Suprapubic skin (tissue), 4 donors: ENCODE measurements at regions not wholly inside any gene's neighbourhood (a gene's known extent, or its start where the extent isn't known, plus 50 kb on each side); places are given as distances from the start of the nearest gene placed in this dataset.

Experiments used
- DNase-seq, 2 donors: peaks; one replicate each; pipeline ENCODE4 v3.0.0-alpha.2; 2019; ENCODE audit warnings: low spot score in 2 of 2
- H3K27ac ChIP-seq: fragments of 200-600 bp; sonication (generic); one replicate; pipeline ENCODE4 v1.5.1; 2019
- H3K27me3 ChIP-seq: fragments of 200-600 bp; sonication (generic); one replicate; pipeline ENCODE4 v1.5.1; 2019
- H3K36me3 ChIP-seq: fragments of 200-600 bp; sonication (generic); one replicate; pipeline ENCODE4 v1.5.1; 2019
- H3K4me1 ChIP-seq: fragments of 200-600 bp; sonication (generic); one replicate; pipeline ENCODE4 v1.5.1; 2019
- H3K4me3 ChIP-seq: fragments of 200-600 bp; sonication (generic); one replicate; pipeline ENCODE4 v1.5.1; 2019; ENCODE audit warnings: mild to moderate bottlenecking
- H3K9me3 ChIP-seq: fragments of 200-600 bp; sonication (generic); one replicate; pipeline ENCODE4 v1.5.1; 2019
- EP300 ChIP-seq: sonication (generic); formaldehyde crosslinking; IDR thresholded peaks from one replicate; pipeline ENCODE4 v1.6.1; 2017; ENCODE audit warnings: antibody characterized with exemption
- POLR2A ChIP-seq, 2 donors: fragments of 450-650 bp; IDR thresholded peaks; one replicate each; pipeline ENCODE4 v1.6.1; 2017; ENCODE audit warnings: antibody characterized with exemption in 2 of 2, mild to moderate bottlenecking in 2 of 2, moderate library complexity in 2 of 2
- POLR2AphosphoS5 ChIP-seq, 3 donors: sonication (generic); formaldehyde crosslinking; IDR thresholded peaks; one replicate each; pipeline ENCODE4 v1.6.1; 2017; ENCODE audit warnings: antibody characterized with exemption in 3 of 3
- WGBS: methylation state at CpG from one replicate; pipeline ENCODE4 v1.1.5; 2018; 5-methylcytosine and 5-hydroxymethylcytosine counted together
- TF ChIP-seq, protein P1 (sequence below), 2 donors: fragments of 200-600 bp in 1 of 2; fragments of 450-650 bp in 1 of 2; sonication (generic) in 1 of 2; IDR thresholded peaks; one replicate each; pipeline ENCODE4 v1.5.1; 2016 to 2019; ENCODE audit warnings: antibody characterized with exemption in 2 of 2, mild to moderate bottlenecking in 1 of 2, moderate library complexity in 1 of 2

- 96% methylated on average over 2 of the region's 2 CpGs for WGBS
- no peaks in the 10 kb centered on the region for H3K9me3 ChIP-seq
- H3K4me1 ChIP-seq = peaks cover 31% of the 10 kb centered on the region
- DNase-seq = no peak
- no peak overlapping the region for H3K27ac ChIP-seq
- no peaks in the 10 kb centered on the region for H3K36me3 ChIP-seq
- H3K4me3 ChIP-seq = no peak overlapping the region
- TF ChIP-seq POLR2A (IDR thresholded peaks at IDR 0.05) (no peak), EP300 (no peak), POLR2AphosphoS5 (IDR thresholded peaks at IDR 0.05) (no peak)
- TF ChIP-seq, protein P1, sequence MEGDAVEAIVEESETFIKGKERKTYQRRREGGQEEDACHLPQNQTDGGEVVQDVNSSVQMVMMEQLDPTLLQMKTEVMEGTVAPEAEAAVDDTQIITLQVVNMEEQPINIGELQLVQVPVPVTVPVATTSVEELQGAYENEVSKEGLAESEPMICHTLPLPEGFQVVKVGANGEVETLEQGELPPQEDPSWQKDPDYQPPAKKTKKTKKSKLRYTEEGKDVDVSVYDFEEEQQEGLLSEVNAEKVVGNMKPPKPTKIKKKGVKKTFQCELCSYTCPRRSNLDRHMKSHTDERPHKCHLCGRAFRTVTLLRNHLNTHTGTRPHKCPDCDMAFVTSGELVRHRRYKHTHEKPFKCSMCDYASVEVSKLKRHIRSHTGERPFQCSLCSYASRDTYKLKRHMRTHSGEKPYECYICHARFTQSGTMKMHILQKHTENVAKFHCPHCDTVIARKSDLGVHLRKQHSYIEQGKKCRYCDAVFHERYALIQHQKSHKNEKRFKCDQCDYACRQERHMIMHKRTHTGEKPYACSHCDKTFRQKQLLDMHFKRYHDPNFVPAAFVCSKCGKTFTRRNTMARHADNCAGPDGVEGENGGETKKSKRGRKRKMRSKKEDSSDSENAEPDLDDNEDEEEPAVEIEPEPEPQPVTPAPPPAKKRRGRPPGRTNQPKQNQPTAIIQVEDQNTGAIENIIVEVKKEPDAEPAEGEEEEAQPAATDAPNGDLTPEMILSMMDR (IDR thresholded peaks at IDR 0.05) = no peak
- H3K27me3 ChIP-seq = no peaks in the 10 kb centered on the region
Measured at GRCh38 chr5:96250782-96251181, 182.3 kb downstream of the PCSK1 start.

DNA sequence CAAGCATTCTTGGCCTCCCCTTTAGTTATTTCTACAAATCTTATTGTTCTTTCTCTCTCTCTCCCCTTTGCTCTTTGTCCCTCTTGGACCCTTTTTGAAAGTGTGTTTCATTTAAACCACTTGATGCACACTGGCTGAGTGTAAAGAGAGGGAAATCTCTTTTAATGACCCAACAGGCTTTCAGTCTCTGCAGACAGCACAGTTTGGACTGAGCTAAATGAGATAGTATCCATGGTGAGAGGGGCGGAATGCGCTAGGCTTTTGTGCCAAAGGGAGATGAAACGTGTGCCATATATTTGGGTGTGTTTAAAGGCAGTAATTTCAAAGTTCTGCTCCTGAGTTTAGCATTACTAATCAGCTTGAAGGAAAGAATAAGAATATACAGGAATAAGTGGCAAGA, 184.9 kb downstream of the PCSK1 start:
- H3K36me3 ChIP-seq = no peaks in the 10 kb centered on the region
- 46% methylated on average over 3 of the region's 3 CpGs for WGBS
- DNase-seq = no peak
- no peaks in the 10 kb centered on the region for H3K9me3 ChIP-seq
- peak overlapping the region; percentile 79 for H3K27ac ChIP-seq
- H3K27me3 ChIP-seq = no peaks in the 10 kb centered on the region
- TF ChIP-seq, protein P1 (IDR thresholded peaks at IDR 0.05) = no peak
- TF ChIP-seq POLR2AphosphoS5 (IDR thresholded peaks at IDR 0.05) = no peak
- H3K4me3 ChIP-seq = peak overlapping the region; percentile 5
- peaks cover 34% of the 10 kb centered on the region for H3K4me1 ChIP-seq

- WGBS = 15% methylated on average over 2 of the region's 2 CpGs
- TF ChIP-seq POLR2AphosphoS5 (IDR thresholded peaks at IDR 0.05) (no peak), EP300 (no peak), POLR2A (IDR thresholded peaks at IDR 0.05) (no peak)
- TF ChIP-seq, protein P1 (IDR thresholded peaks at IDR 0.05) = no peak
- no peaks in the 10 kb centered on the region for H3K9me3 ChIP-seq
- no peaks in the 10 kb centered on the region for H3K27me3 ChIP-seq
- peak overlapping the region; percentile 5 for H3K4me3 ChIP-seq
- DNase-seq = no peak
- peak overlapping the region; percentile 79 for H3K27ac ChIP-seq
- H3K4me1 ChIP-seq = peaks cover 33% of the 10 kb centered on the region
- no peaks in the 10 kb centered on the region for H3K36me3 ChIP-seq
Measured at GRCh38 chr5:96247708-96248107, 185.3 kb downstream of the PCSK1 start.

DNA sequence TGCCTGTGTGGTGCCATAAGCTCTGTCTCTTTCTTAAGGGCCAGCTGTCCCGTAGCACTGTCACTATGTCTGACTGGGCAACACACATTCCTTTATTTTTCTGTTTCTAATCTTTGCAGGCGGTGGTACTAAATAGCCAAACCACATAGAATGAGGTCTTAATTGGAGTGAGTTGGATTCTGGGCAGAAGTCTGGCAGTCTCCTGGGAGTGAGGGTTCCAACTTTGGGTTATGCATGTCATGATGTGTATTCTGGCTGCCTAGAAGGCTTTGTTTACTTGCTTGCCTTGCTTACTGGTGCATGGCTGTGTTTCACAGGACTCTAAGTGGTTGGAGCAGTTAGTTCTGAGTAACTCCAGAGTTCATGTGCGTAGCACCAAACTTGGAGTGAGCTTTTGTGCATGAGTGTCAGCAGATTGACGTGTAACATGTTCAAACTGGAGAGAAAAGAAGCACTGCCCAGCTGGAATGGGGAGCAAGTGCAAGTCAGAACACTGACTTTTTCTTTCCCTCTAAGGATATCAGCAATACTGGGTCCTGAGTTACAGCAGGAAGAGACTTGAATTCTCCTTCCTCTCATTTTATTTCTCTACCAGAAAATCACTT, 185.8 kb downstream of the PCSK1 start:
- TF ChIP-seq POLR2A (IDR thresholded peaks at IDR 0.05) = no peak
- peak in 1 of 3 donors; percentile 52 for TF ChIP-seq POLR2AphosphoS5 (IDR thresholded peaks at IDR 0.05)
- 28% methylated on average over 4 of the region's 4 CpGs for WGBS
- Histone ChIP-seq H3K27me3 (no peaks in the 10 kb centered on the region), H3K36me3 (no peaks in the 10 kb centered on the region), H3K4me1 (peaks cover 33% of the 10 kb centered on the region), H3K27ac (peak overlapping the region; percentile 79), H3K4me3 (peak overlapping the region; percentile 5), H3K9me3 (no peaks in the 10 kb centered on the region)
- DNase-seq = no peak

GRCh38 chr5:96245140-96246091, 187.6 kb downstream of the PCSK1 start:
- H3K4me3 ChIP-seq = no peak overlapping the region
- TF ChIP-seq POLR2AphosphoS5 (IDR thresholded peaks at IDR 0.05) = no peak
- no peak for TF ChIP-seq EP300
- TF ChIP-seq, protein P1 (IDR thresholded peaks at IDR 0.05) = no peak
- no peak for TF ChIP-seq POLR2A (IDR thresholded peaks at IDR 0.05)
- 87% methylated on average over 4 of the region's 4 CpGs for WGBS
- H3K36me3 ChIP-seq = no peaks in the 10 kb centered on the region
- peaks cover 33% of the 10 kb centered on the region for H3K4me1 ChIP-seq
- no peaks in the 10 kb centered on the region for H3K27me3 ChIP-seq
- H3K27ac ChIP-seq = no peak overlapping the region
- no peak for DNase-seq
- no peaks in the 10 kb centered on the region for H3K9me3 ChIP-seq
